Retinal pigment epithelial cell (primary cell): ENCODE measurements at regions not wholly inside any gene's neighbourhood (a gene's known extent, or its start where the extent isn't known, plus 50 kb on each side); places are given as distances from the start of the nearest gene placed in this dataset.
"Not testable (repeated sequence)": the region's sequence is repeated elsewhere in the genome, so short reads cannot be mapped to it uniquely, and the experiment has no call there.

ENCODE experiments used
- DNase-seq: peaks from one replicate; pipeline ENCODE4 v3.0.0-alpha.2; 2010; ENCODE audit warnings: low read depth
- H3K4me3 ChIP-seq: 2 replicates; pipeline ENCODE4 v1.5.1; 2011; ENCODE audit warnings: mild to moderate bottlenecking, low read length, control low read depth, moderate library complexity
- CTCF ChIP-seq: conservative IDR thresholded peaks from 2 replicates; pipeline ENCODE4 v1.5.1; 2011; ENCODE audit warnings: low read depth, low read length, control low read depth, inconsistent platforms

GRCh38 chr13:78491978-78492377 lies 111.4 kb downstream of the POU4F1 start:
- no peak overlapping the region for H3K4me3 ChIP-seq
- DNase-seq, result no peak

GRCh38 chr13:78490225-78490624 lies 113.1 kb downstream of the POU4F1 start:
- not testable (repeated sequence) for H3K4me3 ChIP-seq, DNase-seq

More at GRCh38 chr13:78491978-78492377, 111.4 kb downstream of the POU4F1 start:
- no peak for TF ChIP-seq CTCF

GRCh38 chr13:78487707-78488106 lies 115.6 kb downstream of the POU4F1 start:
- no peak for TF ChIP-seq CTCF
- DNase-seq, result no peak
- no peak overlapping the region for H3K4me3 ChIP-seq

- no peak overlapping the region for H3K4me3 ChIP-seq
- no peak for TF ChIP-seq CTCF
- no peak for DNase-seq
Observed at GRCh38 chr13:78485803-78486202, 117.5 kb downstream of the POU4F1 start.

GRCh38 chr13:78478183-78478582 lies 125.2 kb downstream of the POU4F1 start:
- no peak for DNase-seq
- no peak for TF ChIP-seq CTCF
- H3K4me3 ChIP-seq, result no peak overlapping the region

- no peak for TF ChIP-seq CTCF
Observed at GRCh38 chr13:78476910-78477309, 126.4 kb downstream of the POU4F1 start.

GRCh38 chr13:78468621-78469020 lies 134.7 kb downstream of the POU4F1 start:
- no peak overlapping the region for H3K4me3 ChIP-seq
- no peak for TF ChIP-seq CTCF
- no peak for DNase-seq

More at GRCh38 chr13:78476910-78477309, 126.4 kb downstream of the POU4F1 start:
- DNase-seq, result no peak
- no peak overlapping the region for H3K4me3 ChIP-seq

- H3K4me3 ChIP-seq, result no peak overlapping the region
- no peak for DNase-seq
- TF ChIP-seq CTCF, result no peak
Observed at GRCh38 chr13:78465250-78465649, 138.1 kb downstream of the POU4F1 start.
